Heart left ventricle (tissue), 13 donors: ENCODE measurements at regions not wholly inside any gene's neighbourhood (a gene's known extent, or its start where the extent isn't known, plus 50 kb on each side); places are given as distances from the start of the nearest gene placed in this dataset.

Experiments used
- POLR2A ChIP-seq, 2 donors: fragments of 450-650 bp; IDR thresholded peaks; one replicate each; pipeline ENCODE4 v1.6.1; 2017; ENCODE audit warnings: antibody characterized with exemption in 2 of 2, mild to moderate bottlenecking in 2 of 2, moderate library complexity in 2 of 2
- TF ChIP-seq, protein P1 (sequence below), 12 donors: fragments of 200-600 bp; sonication (generic) in 4 of 12; IDR thresholded peaks; one replicate each; pipeline versions ENCODE4 v1.5.0 to v1.8.0; 2018 to 2022; ENCODE audit warnings: antibody characterized with exemption in 12 of 12, mild to moderate bottlenecking in 5 of 12
- donor health status: ischemic (EF 13 %, LVEDD 7.1; RV severe dilation, severe dysfunction).
- donor health status: DM: no; HTN: yes; CAD: no.
- donor health status: DM: no; HTN: no; CAD: no.
- donor health status: ischemic (EF 25% LVEDD 6.9; RV normal size, moderate dysfunction).
- donor health status: ischemic (EF 25% LVEDD 5.7; RV mildly dilated, moderate dysfunction).
- donor health status: ischemic (EF 35%, LVEDD 5.7; RV mildly dilated, moderate dysfunction).
- donor health status: nonischemic (EF 11% LVEDD 7.7; RV severe dilation, severe dysfunction).
- donor health status: DM: yes; HTN: yes; CAD: no.
- donor health status: PGD.
- donor health status: ischemic (EF 29% LVEDD 5.4; RV normal size, mild dysfunction).
- donor health status: nonischemic (EF 23%, LVEDD 6.1; RV moderate dilation, normal function).

DNA sequence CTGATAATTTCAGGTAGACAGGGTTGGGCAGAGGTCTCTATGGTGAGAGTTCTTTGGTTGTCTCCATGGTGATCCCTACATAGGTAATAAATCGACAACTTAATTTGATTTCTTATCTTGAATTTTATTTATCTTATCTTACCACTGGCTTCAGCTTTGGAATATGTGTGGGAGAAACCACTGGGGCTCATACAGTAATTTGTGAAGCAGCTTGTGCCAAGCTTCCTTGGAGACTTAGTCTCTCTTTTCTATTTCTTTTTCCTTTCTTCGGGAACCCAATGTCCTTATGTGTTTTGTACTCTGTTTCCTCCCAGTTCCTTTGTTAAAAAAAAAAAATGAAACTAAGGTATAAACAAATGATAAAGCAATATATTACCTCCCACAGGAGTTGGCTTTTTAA is 242.4 kb upstream of the CNKSR2 start:
- TF ChIP-seq, protein P1, sequence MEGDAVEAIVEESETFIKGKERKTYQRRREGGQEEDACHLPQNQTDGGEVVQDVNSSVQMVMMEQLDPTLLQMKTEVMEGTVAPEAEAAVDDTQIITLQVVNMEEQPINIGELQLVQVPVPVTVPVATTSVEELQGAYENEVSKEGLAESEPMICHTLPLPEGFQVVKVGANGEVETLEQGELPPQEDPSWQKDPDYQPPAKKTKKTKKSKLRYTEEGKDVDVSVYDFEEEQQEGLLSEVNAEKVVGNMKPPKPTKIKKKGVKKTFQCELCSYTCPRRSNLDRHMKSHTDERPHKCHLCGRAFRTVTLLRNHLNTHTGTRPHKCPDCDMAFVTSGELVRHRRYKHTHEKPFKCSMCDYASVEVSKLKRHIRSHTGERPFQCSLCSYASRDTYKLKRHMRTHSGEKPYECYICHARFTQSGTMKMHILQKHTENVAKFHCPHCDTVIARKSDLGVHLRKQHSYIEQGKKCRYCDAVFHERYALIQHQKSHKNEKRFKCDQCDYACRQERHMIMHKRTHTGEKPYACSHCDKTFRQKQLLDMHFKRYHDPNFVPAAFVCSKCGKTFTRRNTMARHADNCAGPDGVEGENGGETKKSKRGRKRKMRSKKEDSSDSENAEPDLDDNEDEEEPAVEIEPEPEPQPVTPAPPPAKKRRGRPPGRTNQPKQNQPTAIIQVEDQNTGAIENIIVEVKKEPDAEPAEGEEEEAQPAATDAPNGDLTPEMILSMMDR (IDR thresholded peaks at IDR 0.05): no peak
- no peak for TF ChIP-seq POLR2A (IDR thresholded peaks at IDR 0.05)
